ENCODE measurements at regions not wholly inside any gene's neighbourhood (a gene's known extent, or its start where the extent isn't known, plus 50 kb on each side); places are given as distances from the start of the nearest gene placed in this dataset.

- H3K4me1 ChIP-seq, result no peaks in the 10 kb centered on the region
- TF ChIP-seq CTCF (IDR thresholded peaks at IDR 0.05), result no peak
- TF ChIP-seq POLR2A (IDR thresholded peaks at IDR 0.05), result no peak
- H3K4me3 ChIP-seq, result no peak overlapping the region
- H3K27me3 ChIP-seq, result no peaks in the 10 kb centered on the region
- H3K27ac ChIP-seq, result no peak overlapping the region
- intact Hi-C loops (cut with DNase I), result no loop called here
- WGBS, 2 donors, result 70 to 93% methylated on average over 2 of the region's 2 CpGs
- H3K9me3 ChIP-seq, result no peaks in the 10 kb centered on the region
- no peaks in the 10 kb centered on the region for H3K36me3 ChIP-seq
- DNase-seq, result no peak
These were observed 774.0 kb upstream of the ARPP21 start for GRCh38 chr3:34865346-34865745.

DNA sequence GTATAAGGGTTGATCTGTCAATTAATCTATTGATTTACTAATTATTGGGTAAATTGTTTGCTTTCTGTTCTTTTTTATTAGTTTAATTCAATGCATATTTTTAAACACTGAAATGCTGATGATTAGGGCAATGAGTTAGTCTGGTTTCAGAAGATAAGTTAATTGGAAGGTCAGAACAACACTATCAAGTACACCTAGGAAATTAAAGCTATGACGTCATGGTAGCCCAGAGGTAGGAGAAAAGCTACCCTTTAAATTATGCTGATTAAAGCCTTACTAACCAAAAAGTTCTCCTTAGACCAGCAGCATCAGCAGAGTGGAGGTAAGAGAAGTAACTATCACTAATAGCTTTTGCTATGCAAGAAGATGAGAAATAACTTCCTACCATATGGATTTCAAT is 770.4 kb upstream of the ARPP21 start:
- WGBS, 2 donors, result 59 to 70% methylated on average over 1 of the region's 1 CpG
- intact Hi-C loops (cut with DNase I), result no loop called here
- H3K27me3 ChIP-seq, result no peaks in the 10 kb centered on the region

GRCh38 chr3:34869696-34870095 is 769.6 kb upstream of the ARPP21 start:
- H3K4me3 ChIP-seq, result no peak overlapping the region
- intact Hi-C loops (cut with DNase I), result no loop called here
- no peaks in the 10 kb centered on the region for H3K9me3 ChIP-seq
- no peaks in the 10 kb centered on the region for H3K36me3 ChIP-seq
- WGBS, 2 donors, result 67 to 93% methylated on average over 1 of the region's 1 CpG
- H3K27me3 ChIP-seq, result no peaks in the 10 kb centered on the region
- TF ChIP-seq POLR2A (IDR thresholded peaks at IDR 0.05) (no peak), CTCF (IDR thresholded peaks at IDR 0.05) (no peak)
- H3K27ac ChIP-seq, result no peak overlapping the region
- DNase-seq, result no peak
- no peaks in the 10 kb centered on the region for H3K4me1 ChIP-seq

More for the DNA sequence above, 770.4 kb upstream of the ARPP21 start:
- no peak overlapping the region for H3K4me3 ChIP-seq
- no peak for DNase-seq
- no peaks in the 10 kb centered on the region for H3K36me3 ChIP-seq
- no peak overlapping the region for H3K27ac ChIP-seq
- TF ChIP-seq POLR2A (IDR thresholded peaks at IDR 0.05) (no peak), CTCF (IDR thresholded peaks at IDR 0.05) (no peak)
- no peaks in the 10 kb centered on the region for H3K4me1 ChIP-seq
- no peaks in the 10 kb centered on the region for H3K9me3 ChIP-seq

DNA sequence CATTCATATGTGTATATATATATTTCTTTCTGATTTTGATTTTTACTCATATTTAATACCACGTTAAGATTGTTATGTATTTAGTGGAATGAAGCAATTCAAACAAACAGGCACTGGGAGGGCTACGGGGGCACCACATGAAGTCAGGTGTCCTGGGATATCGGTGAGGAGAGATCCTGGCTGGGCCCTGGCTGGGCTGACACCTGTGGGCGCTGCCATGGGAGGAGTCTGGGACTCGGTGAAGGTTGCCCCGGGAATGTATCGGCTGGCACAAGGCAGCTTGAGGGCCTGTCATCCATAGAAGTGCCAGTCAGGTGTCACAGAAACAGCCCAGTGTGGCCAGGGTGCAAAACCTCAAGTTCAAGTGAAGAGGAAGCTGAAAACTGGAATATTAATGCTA is 766.9 kb upstream of the ARPP21 start:
- intact Hi-C loops (cut with DNase I), result no loop called here
- no peak for DNase-seq
- Histone ChIP-seq H3K27me3 (no peaks in the 10 kb centered on the region), H3K4me1 (no peaks in the 10 kb centered on the region), H3K36me3 (no peaks in the 10 kb centered on the region), H3K4me3 (no peak overlapping the region), H3K9me3 (no peaks in the 10 kb centered on the region), H3K27ac (no peak overlapping the region)
- TF ChIP-seq CTCF (IDR thresholded peaks at IDR 0.05) (no peak), POLR2A (IDR thresholded peaks at IDR 0.05) (no peak)
- WGBS, 2 donors, result 92 to 100% methylated on average over 1 to 7 of the region's 7 CpGs

DNA sequence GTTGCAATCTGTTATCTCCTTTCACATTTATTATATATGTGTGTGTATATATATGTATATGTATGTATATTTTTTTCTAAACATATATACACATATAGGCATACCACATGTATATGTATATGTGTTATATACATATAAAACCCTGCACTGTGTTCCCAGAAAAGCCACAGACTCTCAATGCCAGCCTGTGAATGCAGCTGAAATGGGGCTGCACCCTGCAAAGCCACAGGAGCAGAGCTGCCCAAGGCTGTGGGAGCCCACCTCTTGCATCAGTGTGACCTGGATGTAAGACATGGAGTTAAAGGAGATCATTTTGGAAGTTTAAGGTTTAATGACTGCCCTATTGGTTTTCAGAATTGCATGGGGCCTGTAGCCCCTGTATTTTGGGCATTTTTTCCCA is 762.3 kb upstream of the ARPP21 start:
- intact Hi-C loops (cut with DNase I), result no loop called here
- H3K4me1 ChIP-seq, result no peaks in the 10 kb centered on the region
- no peaks in the 10 kb centered on the region for H3K27me3 ChIP-seq
- TF ChIP-seq CTCF (IDR thresholded peaks at IDR 0.05) (no peak), POLR2A (IDR thresholded peaks at IDR 0.05) (no peak)
- H3K4me3 ChIP-seq, result no peak overlapping the region
- no peak for DNase-seq
- no peaks in the 10 kb centered on the region for H3K9me3 ChIP-seq
- H3K36me3 ChIP-seq, result no peaks in the 10 kb centered on the region
- H3K27ac ChIP-seq, result no peak overlapping the region

All from esophagus squamous epithelium (tissue), 5 donors.